GM19193 (cell line): ENCODE measurements at regions not wholly inside any gene's neighbourhood (a gene's known extent, or its start where the extent isn't known, plus 50 kb on each side); places are given as distances from the start of the nearest gene placed in this dataset.

Experiments
- POLR2A ChIP-seq: IDR thresholded peaks from 4 replicates; pipeline ENCODE4 v1.6.1; 2011; ENCODE audit not compliant: insufficient read depth, insufficient read length; ENCODE audit errors: extremely low read depth

GRCh38 chr21:23478381-23478780, 2128.9 kb downstream of the MRPL39 start:
- no peak for TF ChIP-seq POLR2A

DNA sequence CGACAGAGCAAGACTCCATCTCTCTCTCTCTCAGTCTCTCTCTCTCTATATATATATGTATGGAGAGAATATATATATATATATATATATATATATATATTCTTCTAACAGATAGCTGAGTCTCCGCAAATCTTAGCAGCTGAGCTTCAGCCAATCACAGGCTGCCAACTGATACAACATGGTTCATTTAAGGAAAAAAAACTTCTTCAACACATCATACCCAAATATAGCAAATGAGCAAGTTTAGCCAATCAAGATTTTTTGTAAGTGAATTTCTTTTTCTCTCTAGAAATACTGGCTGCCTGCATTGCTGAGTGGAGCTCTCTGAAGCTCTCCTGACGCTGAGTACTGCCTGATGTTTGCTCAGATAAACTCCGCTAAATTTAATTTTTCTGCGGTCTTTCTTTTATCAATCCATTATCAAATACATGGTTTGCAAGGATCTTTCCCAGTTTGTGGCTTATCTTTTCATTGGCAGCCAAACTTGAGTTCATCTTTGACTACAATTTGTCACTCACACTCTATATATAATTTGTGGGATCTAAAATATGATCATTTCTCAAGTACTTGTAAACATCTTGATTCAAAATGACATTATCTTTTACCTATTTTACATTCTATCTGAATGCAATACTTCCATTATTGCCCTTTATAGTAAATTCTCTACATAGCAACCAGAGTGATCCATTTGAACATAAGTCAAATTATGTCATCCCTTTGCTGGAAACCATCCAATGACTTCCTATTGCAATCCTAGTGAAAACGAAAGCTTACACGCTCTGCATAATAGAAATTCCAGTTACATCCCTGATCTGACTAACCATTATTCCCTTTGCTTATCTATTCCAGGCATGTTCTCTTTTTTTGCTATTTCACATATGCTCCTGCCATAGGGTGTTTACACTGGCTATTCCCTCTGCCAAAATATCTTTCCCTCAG, 2131.7 kb downstream of the MRPL39 start:
- TF ChIP-seq POLR2A: no peak

- no peak for TF ChIP-seq POLR2A
These were observed 2135.4 kb downstream of the MRPL39 start for GRCh38 chr21:23471877-23472276.

DNA sequence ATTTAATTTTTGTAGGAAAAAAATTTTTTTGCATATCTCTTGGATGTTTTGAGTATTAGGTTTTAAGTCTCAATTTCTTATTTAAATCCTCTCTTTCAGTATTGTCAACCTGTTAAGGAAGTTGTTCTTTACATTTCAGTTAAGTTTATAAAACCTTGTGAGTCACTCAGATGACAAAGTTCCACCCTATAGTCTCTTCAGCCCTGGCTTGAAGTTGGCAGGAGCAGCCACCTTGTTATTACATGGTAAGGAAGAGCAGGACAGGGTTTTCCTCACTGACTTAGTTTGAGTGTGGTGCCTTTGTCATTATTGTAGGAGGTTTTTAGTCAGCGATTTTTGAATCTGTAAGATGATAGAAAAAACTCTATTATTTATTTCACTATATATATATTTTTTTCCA, 2143.9 kb downstream of the MRPL39 start:
- TF ChIP-seq POLR2A: no peak

- no peak for TF ChIP-seq POLR2A
These were observed 2151.6 kb downstream of the MRPL39 start for GRCh38 chr21:23455676-23456075.

- TF ChIP-seq POLR2A: no peak
These were observed 2154.7 kb downstream of the MRPL39 start for GRCh38 chr21:23452384-23453083.

DNA sequence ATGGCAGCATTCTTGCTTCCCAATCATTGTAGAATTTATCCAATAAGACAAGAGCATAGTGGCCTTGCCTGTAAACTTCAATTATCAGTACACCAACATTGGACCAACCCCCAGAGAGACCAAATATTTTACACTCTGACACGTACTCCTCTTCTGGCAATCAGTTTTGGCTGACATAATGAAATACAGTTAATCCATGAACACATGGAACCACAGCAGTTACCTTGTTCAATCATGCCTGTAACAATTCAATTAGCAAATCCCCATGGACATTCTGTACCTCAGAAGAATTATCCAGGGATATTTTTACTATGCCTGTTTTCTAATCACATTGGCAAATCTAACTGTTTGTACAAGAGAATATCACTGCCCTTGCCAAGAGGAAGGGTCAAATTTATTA, 2162.0 kb downstream of the MRPL39 start:
- TF ChIP-seq POLR2A: no peak

DNA sequence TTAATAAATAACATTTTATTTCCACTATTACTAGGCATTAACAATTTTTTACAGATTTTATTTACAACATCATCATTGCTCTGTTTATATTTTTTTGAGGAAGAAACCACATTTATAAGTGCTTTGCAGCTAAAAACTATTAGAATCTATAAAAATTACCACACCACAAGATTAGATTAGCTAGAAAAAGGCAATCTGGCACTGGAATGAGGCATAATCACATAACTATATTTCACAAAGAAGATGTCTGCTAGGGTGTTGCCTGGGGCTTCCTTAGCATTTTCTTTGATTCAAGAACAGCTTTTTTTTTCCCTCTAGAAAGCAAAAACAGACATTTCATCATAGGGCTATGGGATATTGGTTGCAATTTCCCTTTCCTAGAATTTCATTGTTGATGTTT, 2169.2 kb downstream of the MRPL39 start:
- no peak for TF ChIP-seq POLR2A

DNA sequence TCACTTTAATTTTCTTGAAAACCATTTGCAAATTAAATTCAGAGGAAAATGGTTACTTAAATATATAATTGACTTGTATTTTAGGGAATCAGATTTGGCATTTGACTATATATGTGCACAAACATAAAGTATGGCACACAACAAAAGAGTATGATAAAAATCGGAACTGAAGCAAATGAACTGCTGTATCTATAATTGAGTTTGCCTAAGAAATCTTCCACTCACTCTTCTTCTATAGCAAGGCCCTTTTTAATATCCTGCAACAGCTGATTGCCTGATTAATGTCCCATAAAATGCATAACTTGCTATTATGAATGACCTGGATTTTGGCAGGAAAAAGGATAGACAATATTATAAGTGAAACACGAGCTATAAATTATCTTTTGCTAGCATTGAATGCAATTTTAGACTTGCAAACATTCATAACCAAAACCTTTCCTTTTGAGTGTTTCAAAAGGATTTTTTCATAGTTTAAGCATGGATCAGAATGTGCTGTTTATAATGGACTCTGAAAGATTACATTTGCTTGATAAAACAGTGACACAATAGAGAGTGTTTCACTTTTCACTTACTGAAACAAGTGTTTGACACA, 2204.3 kb downstream of the MRPL39 start:
- no peak for TF ChIP-seq POLR2A

GRCh38 chr21:23401278-23401677, 2206.0 kb downstream of the MRPL39 start:
- no peak for TF ChIP-seq POLR2A

DNA sequence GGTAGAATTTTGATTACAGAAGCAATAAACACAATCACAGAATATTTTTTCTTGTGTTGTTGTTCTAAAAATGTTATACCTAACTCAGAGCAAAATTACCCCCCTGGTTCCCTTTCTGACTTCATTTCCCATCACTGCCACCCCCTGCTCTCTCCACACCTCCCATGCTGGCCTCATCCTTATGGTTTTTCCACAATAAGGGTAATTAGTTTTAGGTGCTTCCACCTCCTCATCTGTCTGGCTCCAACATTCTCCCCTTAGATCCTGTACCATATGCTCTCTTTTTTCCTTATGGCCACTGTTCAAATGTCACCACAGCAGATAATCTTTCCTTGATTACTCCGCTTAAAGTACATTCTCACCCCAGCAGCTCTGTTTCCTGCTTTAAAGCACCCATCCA, 2208.6 kb downstream of the MRPL39 start:
- no peak for TF ChIP-seq POLR2A

GRCh38 chr21:23394458-23394857, 2212.8 kb downstream of the MRPL39 start:
- TF ChIP-seq POLR2A: no peak

DNA sequence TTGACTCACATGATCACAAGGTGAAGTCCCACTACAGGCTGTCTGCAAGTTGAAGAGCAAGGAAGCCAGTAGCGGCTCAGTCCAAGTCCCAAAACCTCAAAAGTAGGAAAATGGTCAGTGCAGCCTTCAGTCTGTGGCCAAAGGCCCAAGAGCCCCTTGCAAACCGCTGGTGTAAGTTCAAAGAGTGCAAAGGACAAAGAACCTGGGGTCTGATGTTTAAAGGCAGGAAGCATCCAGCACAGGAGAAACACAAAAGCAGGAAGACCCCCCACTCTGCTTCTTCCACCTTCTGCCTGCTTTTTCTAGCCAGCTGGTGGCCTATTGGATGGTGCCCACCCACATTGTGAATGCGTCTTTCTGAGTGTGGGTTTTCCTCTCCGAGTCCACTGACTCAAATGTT, 2222.6 kb downstream of the MRPL39 start:
- no peak for TF ChIP-seq POLR2A

DNA sequence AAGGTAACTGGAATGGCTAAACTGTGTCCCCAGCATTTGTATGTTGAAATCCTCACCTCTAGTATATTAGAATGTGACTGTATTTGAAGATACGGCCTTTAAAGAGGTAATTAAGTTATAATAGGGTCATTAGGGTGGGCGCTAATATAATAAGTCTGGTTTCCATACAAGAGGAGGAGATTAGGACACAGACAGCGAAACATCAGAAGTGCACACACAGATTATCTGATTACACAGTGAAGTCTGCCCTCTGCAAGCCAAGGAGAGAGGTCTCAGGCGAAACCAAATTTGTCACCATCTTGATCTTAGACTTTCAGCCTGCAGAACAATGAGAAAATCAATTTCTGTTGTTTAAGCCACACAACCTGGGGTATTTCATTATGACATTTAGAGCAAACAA, 2233.1 kb downstream of the MRPL39 start:
- TF ChIP-seq POLR2A: no peak

DNA sequence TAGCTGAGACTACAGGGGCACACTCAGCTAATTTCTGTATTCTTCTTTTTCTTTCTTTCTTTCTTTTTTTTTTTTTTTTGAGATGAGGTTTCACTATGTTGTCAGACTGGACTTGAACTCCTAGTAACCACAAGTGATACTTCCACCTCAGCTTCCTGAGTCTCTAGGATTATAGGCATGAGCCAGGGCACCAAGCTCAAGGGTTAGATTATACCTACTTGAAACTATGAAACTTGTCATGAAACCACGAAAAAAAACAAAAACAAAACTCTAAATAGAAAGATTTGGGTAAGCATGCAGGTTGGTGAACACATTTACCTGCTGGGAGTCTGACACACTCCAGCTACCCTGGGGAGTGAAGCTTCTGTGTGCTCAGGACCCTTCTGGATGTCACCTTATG, 2250.4 kb downstream of the MRPL39 start:
- TF ChIP-seq POLR2A: no peak
